Cardiac muscle cell (in vitro differentiated cells and primary cell): ENCODE measurements at regions not wholly inside any gene's neighbourhood (a gene's known extent, or its start where the extent isn't known, plus 50 kb on each side); places are given as distances from the start of the nearest gene placed in this dataset.

ENCODE experiments used
- DNase-seq, 2 donors: peaks; one replicate each; pipeline versions ENCODE4 v3.0.0 to v3.0.0-alpha.2; 2010 to 2017; ENCODE audit warnings: low read depth in 1 of 2, low spot score in 1 of 2
- H3K27ac ChIP-seq: fragments of 200-600 bp; sonication (generic); 2 replicates; pipeline ENCODE4 v1.5.1; 2016
- H3K27me3 ChIP-seq: fragments of 200-600 bp; sonication (generic); 2 replicates; pipeline ENCODE4 v1.6.0; 2016; ENCODE audit warnings: control low read depth
- H3K36me3 ChIP-seq: fragments of 200-600 bp; sonication (generic); 2 replicates; pipeline ENCODE4 v1.5.1; 2016; ENCODE audit warnings: control low read depth
- H3K4me1 ChIP-seq: fragments of 200-600 bp; sonication (generic); 2 replicates; pipeline ENCODE4 v1.8.1; 2017; ENCODE audit warnings: low read depth, mild to moderate bottlenecking, mixed run types
- H3K4me3 ChIP-seq: fragments of 200-600 bp; sonication (generic); 2 replicates; pipeline ENCODE4 v1.5.1; 2016; ENCODE audit warnings: mild to moderate bottlenecking
- H3K9me3 ChIP-seq: fragments of 200-600 bp; sonication (generic); 2 replicates; pipeline ENCODE4 v1.5.1; 2017; ENCODE audit warnings: low read depth, mild to moderate bottlenecking, control low read depth
- TF ChIP-seq, protein P1 (sequence below): IDR thresholded peaks from 2 replicates; pipeline ENCODE4 v1.5.1; 2012; ENCODE audit warnings: low read depth, mild to moderate bottlenecking, low read length

DNA sequence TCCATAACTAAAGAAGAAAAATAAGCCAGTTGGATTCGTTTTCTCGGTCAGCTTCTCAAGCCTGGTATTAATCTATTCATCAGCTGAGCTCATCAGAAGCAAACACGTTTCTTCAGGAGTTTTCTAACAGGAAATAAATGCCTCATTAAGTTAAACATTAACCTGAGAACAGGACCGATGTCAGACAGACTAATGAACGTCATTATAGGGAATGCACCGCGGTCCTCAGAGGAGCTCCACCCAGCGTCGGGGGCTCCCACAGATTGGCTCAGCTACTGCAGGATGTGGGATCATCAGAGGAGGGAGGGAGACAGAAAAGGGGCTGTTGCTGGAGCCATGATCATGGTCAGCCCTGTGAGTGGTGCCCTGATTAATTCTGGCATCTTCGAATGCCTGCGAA, 615.4 kb downstream of the PTPRU start:
- H3K27ac ChIP-seq = no peak overlapping the region
- H3K9me3 ChIP-seq = no peaks in the 10 kb centered on the region
- H3K4me3 ChIP-seq = no peak overlapping the region
- H3K4me1 ChIP-seq = no peaks in the 10 kb centered on the region
- no peaks in the 10 kb centered on the region for H3K27me3 ChIP-seq
- TF ChIP-seq, protein P1, sequence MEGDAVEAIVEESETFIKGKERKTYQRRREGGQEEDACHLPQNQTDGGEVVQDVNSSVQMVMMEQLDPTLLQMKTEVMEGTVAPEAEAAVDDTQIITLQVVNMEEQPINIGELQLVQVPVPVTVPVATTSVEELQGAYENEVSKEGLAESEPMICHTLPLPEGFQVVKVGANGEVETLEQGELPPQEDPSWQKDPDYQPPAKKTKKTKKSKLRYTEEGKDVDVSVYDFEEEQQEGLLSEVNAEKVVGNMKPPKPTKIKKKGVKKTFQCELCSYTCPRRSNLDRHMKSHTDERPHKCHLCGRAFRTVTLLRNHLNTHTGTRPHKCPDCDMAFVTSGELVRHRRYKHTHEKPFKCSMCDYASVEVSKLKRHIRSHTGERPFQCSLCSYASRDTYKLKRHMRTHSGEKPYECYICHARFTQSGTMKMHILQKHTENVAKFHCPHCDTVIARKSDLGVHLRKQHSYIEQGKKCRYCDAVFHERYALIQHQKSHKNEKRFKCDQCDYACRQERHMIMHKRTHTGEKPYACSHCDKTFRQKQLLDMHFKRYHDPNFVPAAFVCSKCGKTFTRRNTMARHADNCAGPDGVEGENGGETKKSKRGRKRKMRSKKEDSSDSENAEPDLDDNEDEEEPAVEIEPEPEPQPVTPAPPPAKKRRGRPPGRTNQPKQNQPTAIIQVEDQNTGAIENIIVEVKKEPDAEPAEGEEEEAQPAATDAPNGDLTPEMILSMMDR = no peak
- DNase-seq = no peak
- no peaks in the 10 kb centered on the region for H3K36me3 ChIP-seq

DNA sequence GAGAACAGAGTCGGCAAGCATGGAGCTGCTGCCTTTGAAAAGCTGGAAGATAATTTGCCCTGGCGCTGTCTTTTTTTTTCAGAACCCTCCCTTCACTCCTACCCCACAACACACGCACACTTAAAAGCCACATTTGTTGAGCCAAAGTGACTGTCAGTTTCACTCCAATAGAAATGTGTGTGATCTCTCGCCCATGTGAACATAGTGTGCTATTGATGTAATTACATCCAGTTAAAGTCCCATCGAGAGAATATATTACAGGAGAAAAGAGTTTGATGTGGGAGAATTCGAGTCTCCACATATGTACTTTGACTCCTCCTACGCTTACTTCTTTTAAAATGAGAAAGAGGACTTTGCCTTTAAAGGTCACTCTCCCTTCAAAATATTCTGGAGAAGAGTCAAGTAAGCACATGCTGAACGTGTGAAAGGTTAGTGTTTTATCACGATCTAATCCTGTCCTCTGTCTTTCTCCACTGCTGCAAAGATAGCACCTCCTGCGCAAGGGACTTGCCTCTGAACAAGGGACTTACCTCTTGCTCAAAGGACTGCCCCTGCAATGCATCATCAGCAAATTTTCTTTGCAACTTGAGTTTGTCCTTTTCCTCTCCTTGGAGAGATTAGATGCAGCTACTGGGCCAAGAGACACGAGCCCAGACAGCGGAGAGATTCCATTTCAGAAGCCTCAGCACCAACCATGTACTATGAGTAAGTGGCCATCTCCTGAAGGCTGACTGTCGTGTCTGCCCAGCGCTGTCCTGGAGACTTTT, 613.9 kb downstream of the PTPRU start:
- no peak overlapping the region for H3K27ac ChIP-seq
- TF ChIP-seq, protein P1 = no peak
- DNase-seq = no peak

DNA sequence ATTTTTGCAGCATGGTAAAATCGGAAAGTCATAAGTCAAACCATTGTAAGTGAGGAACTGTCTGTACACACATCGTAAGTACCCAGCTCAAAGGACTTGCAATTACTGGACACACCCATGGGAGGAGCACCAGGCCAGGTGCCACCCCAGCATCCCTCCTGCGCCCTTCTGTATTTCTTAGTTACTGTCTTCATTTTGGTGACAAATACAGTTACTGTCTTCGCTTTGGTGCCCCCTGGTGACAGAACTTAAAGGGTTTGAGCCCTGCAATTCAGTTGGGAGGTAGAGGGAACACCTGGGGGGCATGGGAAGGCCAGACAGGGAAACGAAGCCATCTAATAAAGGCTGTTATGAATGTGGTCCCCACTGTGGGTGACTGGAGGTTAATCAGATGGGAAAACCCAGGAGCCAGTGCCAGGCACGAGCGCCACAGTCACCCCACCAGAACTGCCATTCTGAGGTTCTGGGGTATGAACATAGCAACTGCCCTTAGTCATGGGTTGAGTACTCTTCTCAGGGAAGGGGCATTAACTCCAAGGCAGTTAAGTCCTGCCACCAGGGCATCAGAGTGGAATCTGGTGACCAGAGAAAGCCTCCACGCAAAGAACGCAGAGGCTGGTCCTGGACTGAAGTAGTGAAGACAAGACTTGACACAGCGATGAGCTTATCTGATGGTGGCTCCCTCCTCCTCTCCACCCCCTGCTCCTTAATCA, 612.9 kb downstream of the PTPRU start:
- Histone ChIP-seq H3K27me3 (no peaks in the 10 kb centered on the region), H3K9me3 (no peaks in the 10 kb centered on the region), H3K36me3 (no peaks in the 10 kb centered on the region), H3K4me1 (no peaks in the 10 kb centered on the region), H3K4me3 (no peak overlapping the region), H3K27ac (no peak overlapping the region)
- DNase-seq = peak; percentile 34 to 36
- TF ChIP-seq, protein P1 = peak; percentile 51

More for the DNA sequence above, 613.9 kb downstream of the PTPRU start:
- Histone ChIP-seq H3K9me3 (no peaks in the 10 kb centered on the region), H3K4me3 (no peak overlapping the region), H3K4me1 (no peaks in the 10 kb centered on the region), H3K36me3 (no peaks in the 10 kb centered on the region), H3K27me3 (no peaks in the 10 kb centered on the region)

DNA sequence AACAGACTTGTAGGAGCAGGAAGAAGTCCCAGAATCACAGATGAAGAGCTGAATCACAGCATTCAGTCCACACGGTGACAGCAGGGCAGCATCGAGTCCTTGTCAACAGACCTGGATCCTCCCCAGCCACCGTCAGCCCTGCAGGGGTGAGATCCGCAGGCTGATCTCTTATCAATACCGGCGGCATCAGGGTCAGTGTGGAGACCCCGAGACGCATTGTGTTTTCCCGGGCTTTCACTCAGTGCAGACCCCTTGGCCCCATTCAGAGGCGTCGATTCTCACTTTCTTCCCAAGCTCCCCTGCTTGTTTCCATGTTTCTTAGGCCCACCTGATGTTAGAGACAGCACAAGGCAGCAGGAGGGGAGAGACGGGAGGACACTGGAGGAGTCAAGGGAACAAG, 609.6 kb downstream of the PTPRU start:
- no peak overlapping the region for H3K27ac ChIP-seq
- no peaks in the 10 kb centered on the region for H3K27me3 ChIP-seq
- no peaks in the 10 kb centered on the region for H3K36me3 ChIP-seq
- DNase-seq = no peak
- no peaks in the 10 kb centered on the region for H3K4me1 ChIP-seq
- H3K4me3 ChIP-seq = no peak overlapping the region
- H3K9me3 ChIP-seq = no peaks in the 10 kb centered on the region
- TF ChIP-seq, protein P1 = no peak

DNA sequence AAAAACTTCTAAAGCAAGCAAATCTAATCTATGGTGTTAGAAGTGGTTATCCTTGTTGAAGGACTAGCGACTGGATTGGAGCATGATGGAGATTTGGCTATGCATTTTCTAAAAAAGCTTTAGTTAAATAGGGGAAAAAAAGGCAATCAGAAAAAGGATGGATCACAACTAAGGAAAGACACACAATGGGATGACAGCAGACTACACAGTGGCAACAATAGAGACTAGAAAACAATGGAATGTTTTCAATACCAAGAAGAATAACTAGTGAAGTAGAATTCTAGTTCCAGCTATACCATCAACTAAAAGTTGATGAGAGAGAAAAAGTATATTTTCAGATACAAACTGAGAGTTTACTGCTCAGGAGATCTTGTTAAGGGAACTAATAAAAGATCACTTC, 605.8 kb downstream of the PTPRU start:
- Histone ChIP-seq H3K9me3 (no peaks in the 10 kb centered on the region), H3K4me3 (no peak overlapping the region), H3K4me1 (no peaks in the 10 kb centered on the region), H3K27ac (no peak overlapping the region), H3K27me3 (no peaks in the 10 kb centered on the region), H3K36me3 (no peaks in the 10 kb centered on the region)
- DNase-seq = no peak
- TF ChIP-seq, protein P1 = no peak
